CD4-positive, alpha-beta T cell treated with Interleukin-15 for 4 hours (primary cell): ENCODE measurements at regions not wholly inside any gene's neighbourhood (a gene's known extent, or its start where the extent isn't known, plus 50 kb on each side); places are given as distances from the start of the nearest gene placed in this dataset.
"Not testable (repeated sequence)": the region's sequence is repeated elsewhere in the genome, so short reads cannot be mapped to it uniquely, and the experiment has no call there.

Experiments used
- DNase-seq: peaks from one replicate; pipeline ENCODE4 v3.0.0-alpha.2; 2020; ENCODE audit warnings: low spot score

DNA sequence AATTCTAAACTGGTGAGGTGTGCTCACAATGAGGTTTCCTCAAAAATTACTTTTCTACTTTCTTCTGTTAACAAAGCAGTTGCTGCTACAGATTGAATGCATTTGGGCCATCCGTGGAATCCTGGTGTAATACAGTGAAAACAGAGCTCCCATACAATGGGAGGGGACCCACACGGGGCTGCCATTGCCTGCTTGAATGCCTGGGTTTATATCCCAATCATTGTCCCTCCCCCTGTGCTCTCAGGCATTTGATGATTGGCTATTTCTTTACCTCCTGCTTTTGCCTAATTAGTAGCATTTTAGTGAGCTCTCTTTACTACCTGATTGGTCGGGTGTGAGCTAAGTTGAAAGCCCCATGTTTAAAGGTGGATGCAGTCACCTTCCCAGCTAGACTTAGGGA is 52.9 kb upstream of the CSF1 start:
- DNase-seq: not testable (repeated sequence)

DNA sequence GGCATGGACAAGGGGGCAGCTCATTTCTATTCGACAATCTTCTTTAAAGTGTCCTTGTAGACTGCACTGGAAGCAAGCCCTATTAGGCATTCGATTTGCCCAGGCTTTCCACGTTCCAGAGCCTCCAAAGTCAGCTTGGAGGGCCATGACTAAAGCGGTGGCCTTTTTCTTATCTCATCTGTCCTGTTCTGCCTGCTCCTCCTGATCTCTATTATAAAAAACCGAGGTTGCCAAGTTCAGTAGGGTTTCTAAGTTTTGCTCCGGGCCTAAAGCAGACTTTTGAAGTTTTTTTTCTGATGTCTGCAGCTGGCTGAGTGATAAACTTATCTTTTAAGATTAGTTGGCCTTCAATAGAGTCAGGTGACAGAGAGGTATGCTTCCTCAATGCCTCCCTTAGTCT is 54.7 kb upstream of the CSF1 start:
- not testable (repeated sequence) for DNase-seq

DNA sequence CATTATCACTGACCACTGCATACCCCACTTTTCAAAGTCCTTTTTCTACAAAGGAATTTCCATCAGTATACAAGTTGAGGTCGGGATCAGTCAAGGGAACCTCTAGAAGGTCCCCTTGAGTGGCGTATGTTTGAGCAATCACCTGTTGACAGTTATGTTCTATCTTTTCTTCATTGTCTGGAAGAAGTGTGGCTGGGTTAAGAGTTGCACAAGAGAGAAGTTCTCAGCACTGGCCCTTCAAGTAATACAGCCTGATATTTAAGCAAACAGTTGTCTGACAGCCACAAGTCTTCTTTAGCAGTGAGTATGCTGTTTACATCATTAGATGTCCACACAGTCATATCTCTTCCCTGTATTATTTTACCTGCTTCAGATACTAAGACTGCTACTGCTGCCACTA is 56.7 kb upstream of the CSF1 start:
- not testable (repeated sequence) for DNase-seq

DNA sequence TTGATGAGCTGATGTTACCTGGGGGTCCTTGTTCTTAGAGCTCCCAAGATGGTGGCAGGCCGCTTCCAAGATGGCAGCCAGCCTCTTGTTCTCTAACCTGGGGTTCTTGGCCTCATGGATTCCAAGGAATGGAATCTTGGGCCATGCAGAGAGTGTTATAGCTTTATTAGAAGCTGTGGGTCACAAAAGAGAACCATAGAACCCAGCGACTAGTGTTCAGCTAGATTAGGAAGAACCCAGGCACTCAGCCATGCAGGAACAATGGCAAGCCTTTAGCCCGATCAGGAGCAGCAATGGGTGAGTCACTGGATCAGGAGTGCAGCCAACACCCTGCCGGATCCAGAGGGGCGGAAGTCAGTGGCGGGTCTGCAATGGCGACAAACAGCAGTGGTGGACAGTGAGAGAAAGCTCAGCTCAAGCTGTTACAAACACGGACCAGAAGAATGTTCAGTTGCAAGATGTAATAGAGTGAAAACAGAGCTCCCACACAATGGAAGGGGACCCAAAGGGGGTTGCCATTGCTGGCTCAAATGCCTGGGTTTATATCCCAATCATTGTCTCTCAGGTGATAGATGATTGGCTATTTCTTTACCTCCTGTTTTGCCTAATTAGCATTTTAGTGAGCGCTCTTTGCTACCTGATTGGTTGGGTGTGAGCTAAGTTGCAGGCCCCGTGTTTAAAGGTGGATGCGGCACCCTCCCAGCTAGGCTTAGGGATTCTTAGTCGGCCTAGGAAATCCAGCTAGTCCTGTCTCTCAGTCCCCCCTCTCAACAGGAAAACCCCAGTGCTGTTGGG is 58.2 kb upstream of the CSF1 start:
- DNase-seq: not testable (repeated sequence)

DNA sequence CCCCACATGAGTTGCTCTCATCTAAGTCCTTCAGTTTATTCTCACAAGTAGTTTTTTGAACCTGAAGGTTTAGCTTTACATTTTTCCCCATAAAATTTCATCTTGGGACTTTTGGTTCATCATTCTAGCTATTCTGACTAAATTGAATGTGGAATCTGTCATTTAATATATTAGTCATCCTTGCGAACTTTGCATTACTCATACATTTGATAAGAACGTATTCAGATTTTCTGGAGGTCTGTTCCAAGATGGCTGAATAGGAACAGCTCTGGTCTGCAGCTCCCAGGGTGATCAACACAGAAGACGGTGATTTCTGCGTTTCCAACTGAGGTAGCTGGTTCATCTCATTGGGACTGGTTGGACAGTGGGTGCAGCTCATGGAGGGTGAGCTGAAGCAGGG is 59.8 kb upstream of the CSF1 start:
- no peak for DNase-seq

DNA sequence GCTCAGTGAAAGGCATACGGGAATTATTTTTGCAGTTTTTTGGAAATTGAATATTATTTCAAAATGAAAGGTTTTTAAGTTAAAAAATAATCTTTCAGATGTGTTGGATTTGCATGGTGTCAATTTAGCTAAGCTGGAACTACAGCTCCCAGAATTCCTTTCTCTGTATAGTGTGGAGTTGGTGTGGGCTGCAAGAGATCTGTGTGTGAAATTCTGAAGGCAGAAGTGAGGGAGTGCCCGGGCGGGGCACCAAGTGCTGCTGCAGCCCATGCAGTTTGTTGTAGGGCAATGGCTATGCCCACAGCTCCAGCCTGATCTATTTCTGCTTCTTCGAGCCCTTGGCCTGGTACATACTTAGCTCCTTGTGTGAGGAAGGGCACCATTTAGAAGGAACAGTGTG is 60.5 kb upstream of the CSF1 start:
- no peak for DNase-seq

DNA sequence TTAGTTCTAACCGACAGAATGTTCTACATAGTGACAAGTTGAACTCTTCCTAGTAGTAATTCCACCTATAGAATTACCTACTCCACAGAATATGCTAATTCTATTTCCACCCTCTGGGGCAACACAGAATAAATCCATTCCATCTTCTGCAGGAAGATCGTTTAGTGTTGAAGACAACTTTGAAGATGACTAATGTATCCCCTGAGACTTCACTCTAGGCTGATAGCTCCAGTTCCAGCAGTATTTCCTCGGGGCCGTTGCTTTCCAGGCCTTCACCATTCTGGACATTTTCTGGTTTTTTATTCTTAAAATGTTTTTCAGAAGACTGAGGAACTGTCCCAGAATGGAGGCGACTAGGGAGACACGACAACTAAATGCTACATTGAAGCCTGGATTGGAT is 61.0 kb upstream of the CSF1 start:
- DNase-seq: no peak

DNA sequence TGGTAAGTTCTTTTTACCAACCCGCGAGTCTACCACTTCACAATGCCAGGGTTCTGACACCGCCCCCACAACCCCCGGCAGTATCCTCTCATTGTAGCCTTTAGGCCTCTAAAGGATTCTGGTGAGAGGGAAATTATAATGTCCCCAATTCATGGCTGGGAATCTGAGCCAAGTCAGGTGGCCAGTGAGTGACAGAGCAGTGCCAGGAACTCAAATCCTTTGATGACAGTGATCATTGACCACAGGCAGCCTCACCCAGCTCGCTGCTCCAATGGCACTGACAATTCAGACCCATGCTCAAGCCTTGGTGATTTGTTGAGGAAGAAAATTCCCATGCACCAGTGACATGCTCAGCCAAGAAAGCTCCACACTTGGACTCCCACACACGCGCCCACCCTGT is 63.4 kb upstream of the CSF1 start:
- no peak for DNase-seq

DNA sequence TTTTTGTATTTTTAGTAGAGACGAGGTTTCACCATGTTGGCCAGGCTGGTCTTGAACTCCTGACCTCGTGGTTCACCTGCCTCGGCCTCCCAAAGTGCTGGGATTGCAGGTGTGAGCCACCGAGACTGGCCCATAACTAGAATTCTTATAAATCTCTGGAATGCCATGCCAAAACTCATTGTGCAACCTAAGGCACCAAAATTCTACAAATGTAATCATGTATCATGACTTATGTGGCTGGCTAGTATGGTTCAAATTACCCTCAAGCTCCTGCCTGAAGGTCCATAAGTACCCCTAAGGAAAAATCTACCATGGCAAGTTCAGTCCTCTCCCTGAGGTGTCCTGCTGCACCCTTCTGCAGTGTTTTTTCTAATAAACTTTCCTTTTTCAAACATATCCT is 63.8 kb upstream of the CSF1 start:
- DNase-seq: no peak

DNA sequence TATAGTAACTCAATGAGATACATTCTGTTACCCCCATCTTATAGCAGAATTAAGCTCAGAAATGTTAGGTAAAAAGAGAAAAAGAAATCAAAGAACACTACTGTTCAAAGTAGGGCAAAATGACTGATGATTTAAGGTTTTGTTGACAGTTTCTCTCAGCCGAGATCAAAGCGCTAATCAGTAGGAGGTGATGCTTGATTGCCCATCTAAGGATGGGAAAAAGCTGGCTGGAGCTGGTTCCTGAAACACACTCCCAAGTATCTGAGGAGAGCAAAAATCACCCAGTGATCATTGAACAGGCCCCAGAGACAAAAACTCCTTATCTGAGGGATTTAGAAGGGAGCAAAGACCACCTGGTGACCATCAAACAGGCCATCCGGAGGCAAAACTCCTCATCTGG is 64.5 kb upstream of the CSF1 start:
- no peak for DNase-seq

DNA sequence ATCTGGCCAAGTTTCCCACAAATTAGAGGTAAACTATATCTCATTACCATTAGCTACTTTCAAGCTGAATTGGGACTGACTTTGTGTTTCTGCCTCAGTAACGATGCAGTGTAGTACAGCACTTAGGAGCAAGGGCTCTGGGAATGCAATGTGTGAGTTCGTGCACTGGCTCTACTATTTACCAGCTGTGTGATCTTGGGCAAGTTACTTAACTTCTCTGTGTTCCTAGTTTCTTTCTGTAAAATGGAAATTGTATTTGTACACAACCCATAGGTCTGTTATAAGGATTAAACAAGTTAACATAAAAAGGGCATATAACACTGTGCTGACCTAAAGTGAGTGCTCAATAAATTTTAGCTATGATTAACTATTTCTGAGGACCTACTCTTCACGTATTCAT is 65.0 kb upstream of the CSF1 start:
- DNase-seq: no peak

DNA sequence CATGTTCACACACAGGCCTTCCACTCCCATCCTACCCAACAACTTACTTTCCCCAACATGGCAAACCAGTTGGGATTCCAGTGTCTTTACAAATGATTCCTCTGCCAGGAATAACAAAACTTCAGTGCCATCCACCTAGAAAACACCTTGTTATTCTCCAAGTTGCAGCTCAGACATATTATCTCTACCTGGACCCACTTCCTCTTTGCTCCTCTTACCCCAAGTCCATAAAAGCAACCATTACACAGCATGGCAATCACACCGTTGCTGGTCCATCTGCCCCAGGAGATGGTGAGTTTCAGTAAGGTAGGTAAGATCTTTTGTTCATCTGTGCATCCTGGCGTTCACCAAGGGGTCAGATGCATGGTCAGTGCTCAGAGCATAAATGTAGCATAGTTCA is 66.0 kb upstream of the CSF1 start:
- no peak for DNase-seq

DNA sequence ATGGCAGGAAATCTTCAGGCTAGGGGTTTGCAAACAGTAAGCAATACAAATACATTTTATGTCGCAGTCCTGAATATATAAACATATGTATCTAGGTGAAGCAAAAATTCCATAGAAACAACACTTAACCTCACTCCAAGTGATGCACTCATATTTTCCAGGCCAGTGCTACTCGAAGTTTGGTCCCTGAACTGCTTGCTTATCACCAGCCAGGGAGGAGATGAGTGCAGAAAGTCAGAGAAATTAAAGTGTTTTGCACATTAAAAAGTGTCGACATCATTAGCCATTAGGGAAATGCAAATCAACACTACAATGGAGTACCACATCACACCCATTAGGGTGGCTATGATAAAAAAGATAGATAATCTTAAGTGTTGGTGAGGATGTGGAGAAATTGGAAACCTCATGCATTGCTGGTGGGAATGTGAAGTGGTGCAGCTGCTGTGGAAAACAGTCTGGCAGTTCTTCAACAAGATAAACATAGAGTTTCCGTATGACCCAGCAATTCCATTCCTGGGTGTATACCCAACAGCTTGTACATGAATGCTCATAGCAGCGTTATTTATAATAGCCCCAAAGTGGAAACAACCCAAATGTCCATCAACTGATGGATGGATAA is 70.5 kb upstream of the CSF1 start:
- no peak for DNase-seq

DNA sequence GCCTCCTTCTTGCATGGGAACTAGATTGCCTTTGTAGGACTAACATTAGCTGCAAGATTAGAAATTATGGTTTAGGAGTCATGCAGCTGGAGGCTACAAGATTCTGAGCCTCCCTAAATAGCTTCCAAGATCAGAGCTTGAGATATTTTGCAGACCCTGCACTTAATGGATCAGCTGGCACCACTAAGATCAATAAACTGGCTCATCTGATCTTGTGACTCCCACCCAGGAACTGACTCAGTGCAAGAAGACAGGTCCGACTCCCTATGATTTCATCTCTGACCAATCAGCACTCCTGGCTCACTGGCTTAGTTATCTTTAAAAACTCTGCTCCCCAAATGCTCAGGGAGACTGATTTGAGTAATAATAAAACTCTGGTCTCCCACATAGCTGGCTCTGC is 71.4 kb upstream of the CSF1 start:
- DNase-seq: not testable (repeated sequence)

DNA sequence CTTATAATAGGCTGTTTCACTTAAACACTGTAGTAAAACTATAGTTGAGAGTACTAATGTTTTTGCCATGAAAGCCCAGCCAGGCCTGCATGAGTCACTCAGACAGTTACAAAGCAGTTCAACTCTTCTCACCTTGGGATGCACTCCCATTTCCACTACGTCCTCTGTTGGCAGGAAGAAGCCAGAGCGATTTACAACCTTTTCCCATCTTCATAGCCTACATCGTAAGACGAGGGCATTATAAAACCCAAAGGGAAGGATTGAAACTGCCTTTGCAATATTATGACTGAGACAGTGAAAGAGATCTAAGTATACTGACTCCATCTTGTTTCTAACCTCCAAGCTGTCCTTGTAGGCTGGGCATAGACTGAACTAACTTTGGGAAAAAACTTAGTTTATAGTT is 71.8 kb upstream of the CSF1 start:
- no peak for DNase-seq

DNA sequence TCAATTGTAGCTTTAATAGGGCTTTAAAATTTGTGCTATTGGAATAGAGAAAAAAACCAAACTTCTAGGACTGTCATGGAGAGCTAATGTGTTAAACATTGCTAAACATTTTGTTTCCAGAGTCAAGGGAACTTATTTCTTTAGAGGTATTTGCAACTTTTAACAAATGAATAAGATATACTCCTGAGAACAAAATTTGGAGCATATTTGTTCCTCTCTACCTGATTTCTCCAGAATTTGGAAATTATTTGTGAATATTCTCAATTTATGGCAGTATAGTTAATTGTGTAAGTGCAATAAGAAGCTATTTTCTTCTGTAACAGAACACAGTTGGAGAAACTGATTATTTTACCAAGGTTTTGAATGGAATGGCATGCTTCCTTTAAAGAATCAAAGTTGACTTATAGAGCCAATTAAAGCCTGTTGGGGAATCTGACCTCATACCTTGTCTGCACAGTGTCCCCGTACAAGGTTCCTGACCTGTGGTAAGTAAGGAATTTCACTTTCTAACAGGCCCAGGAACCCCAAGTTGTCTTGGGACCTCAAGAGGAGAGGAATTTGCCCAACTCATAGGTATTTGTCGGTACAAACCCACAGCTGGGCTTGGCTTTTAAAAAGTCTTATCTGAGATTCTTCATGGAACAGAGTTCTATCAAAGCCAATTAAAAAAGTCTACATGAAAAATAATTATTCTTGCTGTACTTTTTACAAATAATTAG is 72.6 kb upstream of the CSF1 start:
- no peak for DNase-seq

DNA sequence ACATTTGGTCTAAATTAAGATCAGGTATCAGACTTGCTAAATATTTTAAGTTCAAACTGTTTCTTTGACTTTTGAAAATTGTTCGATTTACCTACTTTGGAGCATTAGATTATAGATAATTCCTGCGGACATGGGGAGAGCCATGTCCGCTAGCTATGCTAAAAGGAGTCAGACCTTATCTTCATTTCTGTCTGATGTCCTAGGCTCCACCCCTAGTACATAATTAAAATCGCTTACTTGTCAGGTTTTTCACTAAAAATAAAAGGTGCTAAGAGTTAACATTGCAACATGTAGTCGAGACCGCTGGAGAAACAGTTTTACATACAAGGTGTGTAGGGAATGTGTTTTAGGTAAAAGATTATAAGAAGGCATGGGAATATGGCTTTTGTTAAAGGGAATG is 71.9 kb upstream of the EPS8L3 start:
- DNase-seq: not testable (repeated sequence)

DNA sequence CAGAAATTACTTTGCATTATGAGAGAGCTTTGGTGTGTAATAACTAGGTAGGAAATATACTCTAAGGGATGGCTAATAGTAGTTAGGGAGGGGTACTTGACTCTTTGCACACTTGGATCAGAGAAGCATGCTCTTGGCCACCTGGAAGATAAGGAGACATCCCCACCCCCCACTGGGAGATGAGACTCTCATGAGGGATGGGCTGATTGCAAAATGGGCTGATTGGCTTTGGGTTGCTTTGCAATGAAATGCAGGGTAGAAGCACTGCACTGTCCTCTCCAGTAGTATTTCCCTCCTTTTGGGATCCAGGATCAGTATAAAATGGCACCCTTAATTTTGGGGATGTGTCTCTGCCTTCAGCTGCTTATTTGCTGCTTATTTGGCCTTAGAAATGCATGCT is 71.2 kb upstream of the EPS8L3 start:
- no peak for DNase-seq

DNA sequence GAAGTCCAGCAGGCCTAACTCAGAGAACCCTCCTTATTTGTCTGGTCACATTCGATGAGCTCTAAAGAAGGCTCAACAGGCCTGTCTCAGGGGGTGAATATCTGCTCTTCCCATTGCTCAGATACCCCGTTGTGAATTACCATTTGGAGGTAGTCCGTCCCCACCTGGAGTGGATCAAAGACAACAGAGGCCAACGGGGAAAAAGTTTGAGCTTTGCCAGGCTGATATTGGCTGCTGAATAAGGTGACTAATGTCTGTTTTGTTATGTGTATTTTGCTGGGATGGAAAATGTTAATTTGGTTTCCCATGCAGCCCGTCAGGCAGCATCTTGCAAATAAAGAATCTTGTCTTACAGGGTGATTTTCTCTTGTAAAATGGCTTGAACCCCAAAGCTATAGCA is 69.2 kb upstream of the EPS8L3 start:
- no peak for DNase-seq

DNA sequence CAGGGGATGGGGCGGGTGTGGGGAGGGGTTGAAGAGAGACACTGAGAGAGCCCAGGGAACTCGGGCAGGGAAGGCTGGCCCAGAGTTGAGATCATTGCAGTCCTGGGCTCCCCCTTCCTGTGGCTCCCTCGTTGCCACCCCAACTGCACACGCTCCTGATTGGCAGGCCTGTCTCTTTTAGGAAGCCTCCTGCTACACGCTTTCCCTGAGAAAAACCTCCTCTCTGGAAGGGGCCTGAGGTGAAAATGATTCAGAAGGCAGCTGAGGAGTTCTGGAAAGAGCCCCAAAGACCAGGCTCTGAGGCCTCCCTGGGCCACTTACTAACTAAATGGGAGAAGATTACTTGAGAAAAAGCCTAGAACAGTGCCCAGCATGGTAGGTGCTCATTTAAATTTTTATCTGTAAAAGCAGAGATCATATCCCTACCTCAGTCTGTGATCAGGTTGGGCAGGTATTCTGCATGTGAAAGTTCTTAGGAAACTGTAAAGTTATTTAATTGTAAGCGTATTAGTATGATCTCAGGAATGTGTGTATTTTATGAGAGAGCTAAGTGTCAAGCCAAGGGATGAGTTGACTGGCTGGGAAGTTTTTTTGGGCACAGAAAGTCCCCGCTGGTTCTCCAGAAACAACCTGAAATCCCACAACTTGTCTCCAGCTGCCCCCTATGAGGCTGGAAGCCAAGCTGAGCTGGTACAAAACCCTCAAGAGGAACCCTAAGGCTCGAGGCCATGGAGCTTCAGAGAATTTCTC is 65.2 kb upstream of the EPS8L3 start:
- DNase-seq: no peak

DNA sequence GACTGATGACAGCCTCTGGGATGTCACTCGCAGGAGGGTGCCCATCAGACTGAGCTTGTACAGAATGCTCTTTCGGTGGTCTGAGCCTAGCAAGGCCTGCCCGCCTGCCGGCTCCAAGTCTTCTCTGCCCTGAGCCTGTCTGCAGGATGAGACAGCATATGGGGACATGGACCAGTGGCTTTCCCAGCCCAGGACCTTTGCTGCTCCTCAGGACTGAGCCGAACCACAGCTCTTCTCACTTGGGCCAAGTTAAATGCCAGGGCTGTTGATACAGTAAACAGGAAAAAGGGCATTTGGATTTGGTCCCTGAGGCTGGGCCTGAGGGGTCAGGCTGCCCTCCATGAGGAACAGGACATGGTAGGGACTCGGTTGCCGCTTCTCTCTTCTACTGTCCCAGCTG is 64.3 kb upstream of the EPS8L3 start:
- DNase-seq: no peak

DNA sequence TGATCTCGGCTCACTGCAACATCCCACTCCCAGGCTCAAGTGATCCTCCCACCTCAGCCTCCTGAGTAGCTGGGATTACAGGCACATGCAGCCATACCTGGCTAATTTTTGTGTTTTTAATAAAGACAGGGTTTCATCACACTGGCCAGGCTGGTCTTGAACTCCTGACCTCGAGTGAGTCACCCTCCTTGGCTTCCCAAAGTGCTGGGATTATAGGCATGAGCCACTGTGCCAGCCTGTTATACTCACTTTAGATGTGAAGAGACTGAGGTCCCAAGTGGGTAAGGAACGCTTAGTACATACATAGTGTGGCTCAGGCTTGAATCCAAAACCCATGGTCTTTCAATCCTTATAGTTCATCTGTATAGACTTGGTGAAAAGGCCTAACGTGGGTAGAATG is 63.7 kb upstream of the EPS8L3 start:
- no peak for DNase-seq

DNA sequence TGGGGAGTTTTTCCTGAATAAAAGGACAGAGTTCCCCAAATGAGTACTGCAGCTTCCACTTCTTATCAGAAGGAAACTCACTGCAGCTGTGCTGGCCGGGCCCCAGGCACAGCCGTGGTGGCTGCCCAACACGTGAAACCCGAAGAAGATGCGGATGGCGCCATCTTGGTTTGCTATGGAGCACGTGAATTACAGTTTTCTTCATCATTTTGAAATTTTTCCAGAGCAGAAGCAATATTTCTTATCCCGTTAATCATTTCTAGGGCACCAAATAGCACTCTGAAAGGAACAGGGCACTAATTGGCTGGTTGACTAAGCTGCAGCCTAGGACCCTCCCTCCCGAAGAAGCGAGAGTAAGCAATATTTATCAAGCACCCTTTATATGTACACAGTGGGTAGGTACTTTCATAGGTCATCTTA is 63.2 kb upstream of the EPS8L3 start:
- DNase-seq: no peak
